ENCODE measurements at regions not wholly inside any gene's neighbourhood (a gene's known extent, or its start where the extent isn't known, plus 50 kb on each side); places are given as distances from the start of the nearest gene placed in this dataset.

DNA sequence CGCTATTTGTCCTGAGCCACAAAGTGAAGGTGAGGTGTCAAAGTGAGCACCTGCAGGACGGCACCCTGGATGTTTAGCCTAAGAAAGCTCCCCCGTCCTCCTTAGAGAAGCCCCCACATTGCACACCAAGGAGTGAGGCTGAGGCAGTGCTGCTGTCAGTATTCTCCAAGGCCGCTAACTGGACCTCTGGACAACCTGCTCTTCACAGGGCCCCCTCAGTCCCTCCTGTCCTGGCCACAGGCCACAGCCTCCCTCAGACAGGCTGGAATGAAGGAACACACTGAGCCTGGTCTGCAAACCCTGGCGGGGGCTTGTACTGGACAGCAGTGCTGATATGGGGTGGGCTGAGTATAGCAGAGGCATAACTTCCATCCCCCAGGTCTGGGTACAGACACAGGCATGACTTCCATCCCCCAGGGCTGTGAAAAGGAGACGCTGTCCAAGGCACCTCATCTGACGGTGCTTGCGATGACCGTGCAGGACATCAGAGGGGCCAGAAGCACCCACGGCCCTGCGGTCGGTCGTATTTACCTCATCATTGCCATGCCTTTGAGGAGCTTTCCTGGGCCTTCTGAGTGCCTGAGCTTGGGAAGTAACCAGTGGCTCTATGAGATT lies 82.4 kb upstream of the DIO3 start:
- H3K36me3 ChIP-seq (replicated peaks): no peaks in the 10 kb centered on the region
- H3K4me3 ChIP-seq (ENCODE audit: low read depth, low read length): no peak overlapping the region
- H3K27ac ChIP-seq: no peak overlapping the region
- no peak for DNase-seq
- H3K27me3 ChIP-seq (replicated peaks): peaks cover 9% of the 10 kb centered on the region
- TF ChIP-seq CTCF (IDR thresholded peaks at IDR 0.05; ENCODE audit: low read depth, low read length, missing control alignments): no peak
- in situ Hi-C loops (cut with HindIII; ENCODE audit: low pct_ligation_motif_present, low sequenced_read_pairs): no loop called here

DNA sequence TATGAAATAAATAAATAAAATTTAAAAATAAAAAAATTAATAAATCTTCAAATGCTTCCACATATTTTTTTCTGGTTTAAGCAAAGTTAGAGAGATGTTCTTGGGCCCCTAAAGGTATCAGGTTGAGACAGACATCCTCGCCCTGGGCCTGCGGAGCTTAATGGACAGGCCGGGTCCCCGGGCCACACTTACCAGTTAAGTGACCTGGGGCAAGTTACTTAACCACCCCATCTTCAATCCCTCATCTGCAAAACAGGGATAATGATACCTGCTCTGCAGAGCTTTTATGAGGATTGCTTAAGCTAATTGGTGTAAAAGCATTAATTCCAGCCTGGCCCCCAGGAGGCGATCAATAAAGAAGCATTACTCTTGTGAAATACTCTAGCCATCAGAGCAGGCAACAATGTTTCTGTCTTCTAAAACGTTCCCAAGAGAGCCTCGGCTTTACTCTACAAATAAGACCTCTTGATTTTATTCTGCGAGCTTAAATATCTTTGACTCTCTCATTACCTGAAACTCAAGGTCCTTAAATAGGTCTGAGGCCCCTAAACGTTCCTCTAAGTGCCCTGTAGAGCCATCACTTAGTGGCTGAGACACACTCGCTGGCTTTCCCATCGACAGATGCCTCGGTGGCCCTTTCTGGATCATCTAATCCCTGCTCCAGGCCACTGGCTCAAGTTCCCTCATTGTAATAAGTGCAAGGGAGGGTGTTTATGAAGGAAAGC lies 81.1 kb upstream of the DIO3 start:
- Histone ChIP-seq H3K27ac (no peak overlapping the region), H3K4me3 (ENCODE audit: low read depth, low read length) (no peak overlapping the region), H3K27me3 (replicated peaks) (peaks cover 4% of the 10 kb centered on the region), H3K36me3 (replicated peaks) (no peaks in the 10 kb centered on the region)
- in situ Hi-C loops (cut with HindIII; ENCODE audit: low pct_ligation_motif_present, low sequenced_read_pairs): no loop called here
- no peak for DNase-seq
- TF ChIP-seq CTCF (IDR thresholded peaks at IDR 0.05; ENCODE audit: low read depth, low read length, missing control alignments): no peak

DNA sequence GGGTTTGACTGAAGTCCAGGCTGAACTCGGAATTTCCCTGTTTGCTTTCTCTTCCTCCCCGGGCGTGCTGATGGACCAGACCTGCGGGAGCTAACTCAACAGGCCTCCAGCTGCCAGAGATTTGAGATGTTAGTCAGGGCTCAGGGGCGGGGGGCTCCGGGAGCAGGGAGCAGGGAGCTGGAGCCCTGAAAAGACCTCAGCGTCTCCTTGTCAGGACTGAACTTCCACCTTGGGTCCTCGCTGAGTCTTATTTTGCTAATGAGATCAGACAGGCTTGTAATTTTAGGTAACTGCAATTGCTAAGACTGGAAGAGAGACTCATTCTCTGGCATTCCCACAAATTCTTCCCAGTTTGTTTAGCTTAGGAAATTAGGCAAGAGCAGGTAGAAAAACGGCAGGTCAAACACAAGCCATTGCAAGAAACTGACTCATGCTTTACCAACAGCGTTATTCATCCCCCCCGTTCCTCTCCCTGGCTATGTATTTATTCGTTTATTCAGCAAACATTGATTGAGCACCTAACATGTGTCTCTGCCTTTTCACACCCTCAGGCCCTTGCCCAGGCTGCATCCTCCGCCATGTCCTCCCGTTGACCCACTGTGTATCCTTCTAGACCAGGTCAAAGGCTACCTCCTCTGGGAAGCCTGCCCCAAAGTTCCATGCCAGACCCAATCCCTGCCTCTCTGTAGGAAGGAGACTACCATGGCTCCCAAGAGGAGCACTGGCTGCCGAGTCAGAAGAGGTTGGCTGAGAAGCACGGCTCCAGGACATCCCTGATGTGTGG lies 80.4 kb upstream of the DIO3 start:
- H3K27me3 ChIP-seq (replicated peaks): no peaks in the 10 kb centered on the region
- no peak overlapping the region for H3K4me3 ChIP-seq (ENCODE audit: low read depth, low read length)
- no peak for TF ChIP-seq CTCF (IDR thresholded peaks at IDR 0.05; ENCODE audit: low read depth, low read length, missing control alignments)
- DNase-seq: no peak
- in situ Hi-C loops (cut with HindIII; ENCODE audit: low pct_ligation_motif_present, low sequenced_read_pairs): no loop called here
- no peak overlapping the region for H3K27ac ChIP-seq
- no peaks in the 10 kb centered on the region for H3K36me3 ChIP-seq (replicated peaks)

DNA sequence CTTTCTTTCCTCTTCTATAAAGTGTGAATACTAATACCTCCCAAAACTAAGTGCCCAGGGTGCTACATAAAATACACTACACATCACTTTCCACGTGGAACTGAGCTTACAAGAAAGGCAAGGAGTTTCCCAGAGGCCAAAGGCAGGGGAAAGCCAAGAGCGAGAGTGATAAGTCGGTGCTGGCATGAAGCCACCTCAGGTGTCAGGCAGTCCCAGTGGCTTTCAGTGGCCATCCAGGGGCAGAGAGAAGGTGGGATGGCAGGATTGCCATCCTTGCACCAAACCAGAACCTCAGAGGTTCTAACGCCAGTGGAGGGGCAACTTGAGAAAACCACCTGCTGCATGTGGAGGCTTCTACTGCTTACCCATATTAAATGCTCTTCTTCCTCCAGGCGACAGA lies 79.7 kb upstream of the DIO3 start:
- H3K27ac ChIP-seq: no peak overlapping the region

GRCh38 chr14:101482066-101482465 lies 79.2 kb upstream of the DIO3 start:
- no peaks in the 10 kb centered on the region for H3K36me3 ChIP-seq (replicated peaks)

More for the DNA sequence above, 79.7 kb upstream of the DIO3 start:
- Histone ChIP-seq H3K36me3 (replicated peaks) (no peaks in the 10 kb centered on the region), H3K4me3 (ENCODE audit: low read depth, low read length) (no peak overlapping the region), H3K27me3 (replicated peaks) (no peaks in the 10 kb centered on the region)
- no peak for DNase-seq
- no peak for TF ChIP-seq CTCF (IDR thresholded peaks at IDR 0.05; ENCODE audit: low read depth, low read length, missing control alignments)
- in situ Hi-C loops (cut with HindIII; ENCODE audit: low pct_ligation_motif_present, low sequenced_read_pairs): no loop called here

More at GRCh38 chr14:101482066-101482465, 79.2 kb upstream of the DIO3 start:
- DNase-seq: no peak
- Histone ChIP-seq H3K4me3 (ENCODE audit: low read depth, low read length) (no peak overlapping the region), H3K27me3 (replicated peaks) (no peaks in the 10 kb centered on the region), H3K27ac (no peak overlapping the region)
- in situ Hi-C loops (cut with HindIII; ENCODE audit: low pct_ligation_motif_present, low sequenced_read_pairs): no loop called here
- no peak for TF ChIP-seq CTCF (IDR thresholded peaks at IDR 0.05; ENCODE audit: low read depth, low read length, missing control alignments)

Measured in brain microvascular endothelial cell (primary cell).